GM18499 (cell line): ENCODE measurements at regions not wholly inside any gene's neighbourhood (a gene's known extent, or its start where the extent isn't known, plus 50 kb on each side); places are given as distances from the start of the nearest gene placed in this dataset.

ENCODE experiments used
- ATAC-seq: cut with Tn5 transposase; IDR thresholded peaks from one replicate; pipeline ENCODE4 v1.9.1; 2021; ENCODE audit warnings: moderate number of reproducible peaks; ENCODE audit not compliant: insufficient read depth, unreplicated experiment

DNA sequence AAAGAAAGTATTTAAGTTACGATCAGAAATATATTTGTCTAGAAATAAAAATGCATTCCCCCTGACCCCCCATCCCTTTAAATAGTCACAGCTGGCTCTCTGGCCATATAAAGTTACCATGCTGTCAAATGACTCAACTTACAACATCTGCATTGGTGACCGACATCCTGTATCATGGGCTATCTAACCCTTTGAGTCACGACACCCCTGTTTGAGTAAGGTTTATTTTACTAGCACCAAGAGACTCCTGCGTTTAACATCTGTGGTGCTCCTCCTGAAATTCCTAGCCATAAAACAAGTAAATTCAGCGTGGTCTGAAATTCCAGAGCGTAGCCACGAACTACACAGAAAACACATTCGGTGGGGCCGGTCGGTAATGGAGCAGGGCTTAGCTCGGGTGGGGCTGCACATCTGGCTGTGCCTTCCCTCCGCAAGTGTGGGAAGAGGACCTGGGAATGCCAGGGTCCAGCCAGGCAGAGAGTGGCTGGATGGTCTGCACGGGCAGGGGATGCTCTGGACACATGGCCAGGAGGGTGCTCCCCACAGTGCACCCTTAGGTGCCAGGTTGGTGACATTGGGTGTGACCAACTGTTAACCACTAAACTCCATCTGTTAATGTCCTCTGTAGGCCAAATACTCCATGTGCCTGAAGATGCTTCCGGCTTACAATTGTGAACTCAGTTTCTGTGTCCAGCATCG lies 53.0 kb upstream of the CLDN14 start:
- ATAC-seq, result no peak

- no peak for ATAC-seq
These were observed 53.5 kb upstream of the CLDN14 start for GRCh38 chr21:36533468-36533848.

GRCh38 chr21:36534656-36535055 lies 54.7 kb upstream of the CLDN14 start:
- no peak for ATAC-seq

DNA sequence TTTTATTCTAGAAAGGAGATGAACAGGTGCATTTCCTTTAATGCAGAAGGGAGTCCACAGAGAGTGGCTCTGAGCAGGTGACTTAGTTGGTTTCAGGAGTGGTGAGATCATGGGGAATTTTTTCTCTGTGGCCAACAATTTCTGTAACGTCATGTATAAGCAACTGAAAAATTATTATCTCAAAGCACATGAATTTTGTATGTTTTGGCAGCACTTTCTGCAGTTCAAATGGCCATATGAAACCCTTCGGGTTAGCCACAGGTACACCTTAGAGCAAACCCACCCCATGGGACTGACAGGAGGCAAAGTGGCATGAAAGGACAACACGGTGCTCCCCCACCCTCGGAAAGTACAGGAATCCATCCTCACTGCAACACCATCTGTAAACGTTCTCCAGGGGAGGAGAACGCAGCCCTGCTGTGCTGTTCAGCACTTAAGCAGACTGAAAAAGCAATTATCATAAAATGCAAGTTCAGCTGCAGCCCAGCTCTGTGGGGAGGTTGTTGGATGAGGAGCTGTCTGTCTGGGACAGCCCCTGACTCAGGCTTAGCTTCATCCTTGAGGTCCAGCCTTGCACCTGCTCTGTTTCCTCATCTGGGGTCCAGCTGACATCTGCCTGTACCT lies 55.8 kb upstream of the CLDN14 start:
- ATAC-seq, result peak; percentile 77

DNA sequence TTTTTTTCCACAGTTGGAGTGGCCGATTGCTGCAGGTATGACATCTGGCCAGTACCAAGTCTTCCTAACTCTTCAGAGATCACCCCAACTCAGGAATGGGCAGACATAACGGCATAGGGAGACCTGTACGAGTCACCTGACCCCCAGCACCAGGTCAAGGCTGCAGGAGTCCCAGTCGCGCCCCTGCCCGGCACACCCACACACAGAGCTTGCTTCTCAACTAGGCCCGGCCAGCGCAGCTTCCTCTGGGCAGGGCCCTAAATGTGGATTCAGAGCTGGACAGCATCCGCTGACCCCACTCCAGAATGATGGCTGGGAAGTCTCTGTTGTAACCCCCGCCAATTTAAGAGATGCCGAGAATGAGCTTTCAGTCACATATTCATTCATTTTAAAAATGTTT lies 58.8 kb upstream of the CLDN14 start:
- ATAC-seq, result no peak

DNA sequence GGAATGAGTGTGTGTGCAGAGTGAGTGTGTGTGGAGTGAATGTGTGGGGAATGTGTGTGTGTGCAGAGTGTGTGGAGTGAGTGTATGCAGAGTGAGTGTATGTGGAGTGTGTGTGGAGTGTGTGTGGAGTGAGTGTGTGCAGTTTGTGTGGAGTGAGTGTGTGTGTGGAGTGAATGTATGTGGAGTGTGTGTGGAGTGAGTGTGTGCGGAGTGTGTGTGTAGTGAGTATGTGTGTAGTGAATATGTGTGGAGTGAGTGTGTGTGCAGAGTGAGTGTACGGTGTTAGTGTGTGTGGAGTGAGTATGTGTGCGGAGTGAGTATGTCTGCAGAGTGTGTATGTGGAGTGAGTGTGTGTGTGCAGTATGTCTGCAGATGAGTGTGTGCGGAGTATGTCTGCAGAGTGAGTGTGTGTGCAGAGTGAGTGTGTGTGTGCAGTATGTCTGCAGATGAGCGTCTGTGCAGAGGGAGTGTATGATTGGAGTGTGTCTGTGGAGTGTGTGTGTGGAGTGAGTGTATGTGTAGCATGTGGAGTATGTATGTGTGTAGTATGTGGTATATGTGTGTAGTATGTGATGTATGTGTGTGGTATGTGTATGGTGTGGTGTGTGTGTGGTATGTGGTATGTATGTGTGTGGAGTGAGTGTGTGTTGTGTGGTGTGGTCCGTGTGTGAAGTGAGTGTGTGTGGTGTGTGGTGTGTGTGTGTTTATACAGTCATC lies 59.7 kb upstream of the CLDN14 start:
- no peak for ATAC-seq

DNA sequence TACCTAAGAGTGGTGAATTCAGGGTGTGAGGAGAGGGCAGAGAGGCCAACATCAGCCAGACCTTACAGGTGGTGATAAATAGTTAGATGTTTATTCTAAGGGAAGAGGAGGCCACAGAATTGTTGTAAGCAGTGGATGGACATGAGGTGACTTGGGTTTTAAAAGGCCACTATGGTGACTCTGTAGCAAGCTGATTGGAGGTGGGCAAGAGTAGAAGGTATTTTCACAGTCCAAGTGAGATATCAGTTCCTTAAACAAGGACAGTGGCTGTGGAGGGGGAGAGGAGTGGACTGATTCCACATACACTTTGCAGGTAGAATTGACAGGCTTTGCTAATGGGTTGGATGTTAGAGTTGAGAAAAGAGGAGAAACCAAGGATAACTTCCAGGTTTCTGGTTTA lies 60.8 kb upstream of the CLDN14 start:
- ATAC-seq, result no peak

DNA sequence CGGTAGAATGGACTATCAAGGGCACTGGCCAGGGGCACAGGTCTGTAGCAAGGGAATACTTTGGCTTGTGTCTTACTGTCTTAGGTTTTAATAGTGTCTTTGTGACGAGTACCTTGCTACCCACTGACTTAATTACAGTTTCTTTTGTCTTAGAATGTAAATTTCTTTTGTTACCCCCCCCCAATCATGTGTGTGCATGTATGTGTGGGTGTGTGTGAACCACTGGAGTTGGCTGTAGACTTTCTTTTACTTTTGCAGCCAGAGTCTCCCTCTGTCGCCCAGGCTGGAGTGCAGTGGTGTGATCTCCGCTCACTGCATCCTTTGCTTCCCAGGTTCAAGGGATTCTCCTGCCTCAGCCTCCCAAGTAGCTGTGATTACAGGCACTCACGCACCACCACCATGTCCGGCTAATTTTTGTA lies 61.8 kb upstream of the CLDN14 start:
- no peak for ATAC-seq

DNA sequence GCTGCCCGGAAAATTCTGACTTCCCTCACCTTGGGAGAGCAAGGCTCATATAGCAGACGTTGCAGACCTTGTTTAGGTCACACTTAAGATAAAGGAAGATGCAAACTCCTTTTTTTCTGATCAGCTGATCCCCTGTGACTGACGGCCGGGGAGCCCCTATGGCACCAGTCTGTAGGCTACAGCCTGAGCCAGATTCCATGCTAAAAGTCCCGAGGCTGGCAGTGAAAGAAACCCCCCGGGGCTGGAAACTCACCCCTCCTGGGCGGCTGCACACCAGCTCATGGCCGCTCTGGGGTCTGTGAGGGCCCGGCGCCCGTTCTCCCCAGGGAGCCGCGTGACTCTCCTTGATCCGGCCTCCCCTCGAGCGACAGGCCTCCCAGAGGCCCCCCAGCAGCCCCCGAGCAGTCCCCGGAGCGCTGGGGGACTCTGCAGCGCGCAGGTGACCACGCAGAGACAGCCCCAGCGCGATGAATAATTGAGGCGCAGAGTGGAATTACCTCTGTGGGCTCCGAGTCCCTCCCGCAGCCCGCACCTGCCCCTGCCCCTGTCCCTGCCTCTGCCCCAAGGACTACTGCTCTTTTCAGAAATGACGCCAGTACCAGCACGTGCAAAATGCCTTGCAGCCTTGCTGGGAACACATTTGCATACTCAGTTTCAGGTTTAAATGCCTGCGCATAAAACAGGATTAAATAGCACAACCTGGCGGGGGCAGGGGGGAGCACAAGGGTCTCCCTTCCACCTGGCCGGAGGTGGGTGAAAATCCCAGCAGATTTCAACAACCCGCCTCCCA lies 62.6 kb upstream of the CLDN14 start:
- ATAC-seq, result peak; percentile 50

GRCh38 chr21:36543924-36544323 lies 64.0 kb upstream of the CLDN14 start:
- ATAC-seq, result no peak

DNA sequence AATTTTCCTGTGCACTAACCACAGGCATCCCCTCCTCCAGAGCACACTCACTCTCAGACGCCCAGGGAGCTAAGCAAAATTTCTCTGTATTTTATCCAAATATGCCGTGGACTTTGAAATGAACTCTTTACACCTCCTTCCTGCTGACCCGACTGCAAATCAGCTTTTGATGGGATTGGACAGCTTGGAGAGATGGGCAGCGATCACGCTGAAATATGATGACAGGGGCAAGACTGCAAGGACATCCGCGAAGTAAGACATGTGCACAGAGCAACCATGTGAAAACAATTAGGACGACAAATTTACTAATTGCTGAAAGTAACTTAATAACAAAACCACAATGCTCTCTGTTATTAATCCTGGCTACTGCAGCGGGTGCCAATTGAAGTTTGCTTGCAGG lies 64.6 kb upstream of the CLDN14 start:
- ATAC-seq, result no peak

DNA sequence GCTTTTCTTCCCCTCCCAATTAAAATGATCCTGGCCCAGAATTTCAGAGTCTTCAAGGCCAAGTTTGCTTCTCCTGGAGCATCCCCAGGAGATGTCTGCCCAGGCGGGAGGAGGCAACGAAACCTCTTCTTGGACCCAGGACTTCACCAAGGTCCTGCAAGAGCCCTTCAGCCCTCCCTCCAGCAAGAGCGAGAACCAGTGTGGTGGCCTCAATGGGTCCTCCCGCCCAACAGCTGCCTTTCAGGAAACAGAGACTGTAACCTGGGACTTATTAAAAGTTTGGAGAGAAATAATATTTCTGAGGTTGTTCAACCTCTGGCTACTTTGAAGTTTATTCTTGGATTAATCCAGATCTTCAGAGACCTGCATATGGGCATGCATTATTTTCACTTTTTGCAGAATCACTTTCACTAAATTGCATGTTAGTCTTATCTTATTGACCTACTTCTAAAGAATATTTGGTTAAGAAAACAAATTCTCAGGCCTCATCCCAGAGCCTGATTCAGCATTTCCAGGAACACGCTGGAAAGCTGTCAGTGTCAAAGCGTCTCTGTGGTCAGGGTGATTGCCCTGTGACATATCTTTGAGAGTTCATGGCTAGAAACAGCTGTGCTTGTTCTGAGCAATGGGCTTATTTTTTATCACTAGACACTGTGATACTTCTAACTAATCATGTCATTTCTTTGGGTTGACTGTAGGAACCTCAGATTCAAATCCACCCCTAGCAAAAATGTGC lies 66.0 kb upstream of the CLDN14 start:
- ATAC-seq, result no peak

DNA sequence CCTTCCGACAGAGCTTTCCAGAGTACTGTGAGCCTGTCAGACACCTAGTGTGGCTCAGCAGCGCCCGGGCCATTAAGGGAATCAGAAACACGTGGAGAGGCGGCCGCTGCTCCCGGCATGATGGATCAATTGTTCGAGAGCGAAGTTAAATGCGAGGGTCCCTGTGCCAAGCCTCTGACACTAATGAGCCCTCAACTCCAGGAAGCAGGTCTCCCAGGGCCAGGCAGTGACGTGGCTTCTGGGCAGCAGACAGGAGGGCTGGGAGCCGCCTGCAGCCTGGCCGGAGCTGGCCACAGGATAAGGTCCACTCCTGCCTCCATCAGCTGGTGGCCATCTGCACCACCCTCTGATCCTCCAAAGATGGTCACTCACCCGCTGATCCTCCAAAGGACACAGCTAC lies 67.5 kb upstream of the CLDN14 start:
- no peak for ATAC-seq

DNA sequence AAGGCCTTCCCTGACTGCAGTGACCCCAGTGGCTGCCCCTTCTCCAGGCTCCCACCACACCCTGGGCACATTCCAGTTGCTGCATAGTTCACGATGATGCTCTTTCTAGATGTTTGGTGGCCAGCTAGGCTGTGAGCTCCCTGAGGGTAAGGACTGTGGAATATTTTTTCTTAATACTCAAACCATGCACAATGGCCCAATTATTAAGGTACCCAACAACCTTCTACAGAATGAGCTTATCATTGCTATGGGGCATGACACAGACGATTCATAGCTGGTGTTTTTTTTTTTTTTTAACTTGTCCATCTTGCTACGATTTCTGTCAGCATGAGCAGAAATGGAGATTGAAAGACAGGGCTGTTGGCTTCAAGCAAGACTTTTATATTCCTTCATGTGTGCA lies 68.9 kb upstream of the CLDN14 start:
- no peak for ATAC-seq

DNA sequence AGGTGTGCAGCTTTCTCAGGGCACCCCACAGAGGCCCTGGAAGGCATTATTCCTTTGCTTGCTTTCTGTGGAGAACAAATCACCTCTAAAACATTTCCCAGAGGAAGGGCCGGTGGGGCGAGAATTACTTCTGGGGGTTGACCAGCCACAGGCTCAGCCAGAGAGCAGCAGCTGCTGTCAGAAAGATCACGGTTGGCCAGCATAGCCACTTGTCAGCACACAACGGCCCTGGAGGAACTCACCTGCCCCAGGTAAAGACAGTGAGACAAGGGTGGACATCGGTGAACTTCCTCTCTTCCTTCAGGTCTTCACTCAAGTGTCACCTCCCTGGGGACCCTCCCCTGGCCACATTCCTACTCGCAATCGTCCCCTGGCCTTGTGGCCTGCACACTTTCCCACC lies 69.5 kb upstream of the CLDN14 start:
- ATAC-seq, result no peak

GRCh38 chr21:36550761-36551160 lies 70.8 kb upstream of the CLDN14 start:
- ATAC-seq, result no peak

DNA sequence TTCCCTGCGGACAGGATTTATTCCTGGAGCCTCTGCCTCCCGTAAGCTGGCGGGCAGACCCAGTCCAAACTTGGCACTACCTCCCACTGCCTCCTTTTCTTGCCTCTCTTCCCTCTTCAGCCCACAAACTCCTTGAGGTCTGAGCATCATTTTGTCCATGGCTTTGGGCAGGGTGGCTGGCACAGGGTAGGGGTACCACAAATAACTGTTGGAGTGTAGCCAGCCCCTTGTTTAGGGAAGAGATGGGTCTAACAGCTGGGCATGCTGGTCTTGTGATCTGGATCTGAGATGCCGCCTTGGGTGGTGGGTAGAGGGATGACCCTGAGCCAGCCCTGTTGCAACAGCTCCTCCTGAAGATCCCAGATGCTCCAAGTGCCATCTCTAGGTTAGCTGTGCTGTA lies 71.4 kb upstream of the CLDN14 start:
- ATAC-seq, result no peak

- no peak for ATAC-seq
These were observed 72.0 kb upstream of the CLDN14 start for GRCh38 chr21:36551731-36552433.

DNA sequence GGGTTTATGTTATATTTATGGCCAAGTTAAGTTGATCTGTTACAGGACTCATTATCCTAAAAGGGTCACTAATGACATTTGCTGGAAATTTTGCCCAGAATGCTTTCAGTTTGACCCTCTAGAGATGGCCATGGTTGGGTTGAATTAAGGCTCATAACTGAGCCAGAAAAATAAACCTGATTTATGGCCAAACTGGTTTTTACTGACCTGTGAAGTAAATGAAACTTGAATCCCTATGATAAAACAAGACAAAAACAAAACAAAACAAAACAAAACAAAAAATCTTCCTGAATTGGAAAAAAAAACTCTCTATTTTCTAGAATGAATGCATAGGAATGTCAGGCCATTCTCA lies 72.5 kb upstream of the CLDN14 start:
- ATAC-seq, result no peak

DNA sequence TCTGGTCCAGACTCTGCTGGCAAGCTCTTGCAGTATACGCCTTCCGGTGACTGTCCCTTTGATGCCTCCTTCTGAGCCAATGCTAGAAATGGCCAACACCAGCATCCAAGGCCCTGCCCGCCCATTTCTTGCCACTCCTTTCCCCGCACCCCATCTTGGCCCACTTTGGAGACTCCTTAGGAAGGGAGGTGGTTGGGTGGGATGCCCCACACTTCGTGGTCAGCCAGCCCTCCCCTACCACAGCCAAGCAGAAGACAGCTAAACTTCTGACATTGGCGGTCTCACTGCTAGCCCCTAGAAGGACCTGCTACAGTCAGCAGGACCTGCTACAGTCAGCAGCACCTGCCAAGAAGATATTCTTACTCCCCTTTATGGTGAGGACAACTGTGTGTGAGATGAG lies 73.5 kb upstream of the CLDN14 start:
- ATAC-seq, result no peak
